K562 (cell line): ENCODE measurements at regions not wholly inside any gene's neighbourhood (a gene's known extent, or its start where the extent isn't known, plus 50 kb on each side); places are given as distances from the start of the nearest gene placed in this dataset.

Experiments used
- DPF2 ChIP-seq: fragments of 450-650 bp; IDR thresholded peaks from 2 replicates; pipeline ENCODE4 v1.6.1; 2016
- HMGXB4 ChIP-seq: sonication (generic); formaldehyde crosslinking; IDR thresholded peaks from 2 replicates; pipeline ENCODE4 v1.8.1; 2023; ENCODE audit warnings: mild to moderate bottlenecking, missing genetic modification reagents
- MAFK ChIP-seq: IDR thresholded peaks from 2 replicates; pipeline ENCODE4 v1.6.1; 2011; ENCODE audit warnings: low read length, improper control_type of control experiment
- MAX ChIP-seq: sonication (generic); formaldehyde crosslinking; IDR thresholded peaks from 2 replicates; pipeline ENCODE4 v1.9.0; 2022; ENCODE audit warnings: mild to moderate bottlenecking, missing genetic modification reagents
- NR2C1 ChIP-seq, 2 experiments: fragments of 450-650 bp; IDR thresholded peaks; 2 replicates each; pipeline ENCODE4 v1.6.1; 2017; ENCODE audit warnings: mild to moderate bottlenecking in 2 of 2, antibody characterized with exemption in 1 of 2, inconsistent platforms in 1 of 2, missing compliant biosample characterization in 1 of 2, missing genetic modification characterization in 1 of 2
- SIN3A ChIP-seq, 2 experiments: fragments of 150-350 bp in 1 of 2; IDR thresholded peaks; 2 replicates each; pipeline ENCODE4 v1.6.1; 2011 to 2016; ENCODE audit warnings: borderline replicate concordance in 2 of 2, low read depth in 2 of 2, low read length in 2 of 2, mild to moderate bottlenecking in 2 of 2, moderate library complexity in 2 of 2; ENCODE audit not compliant: control insufficient read depth in 1 of 2
- STAT5A ChIP-seq: IDR thresholded peaks from 2 replicates; pipeline ENCODE4 v1.6.1; 2012; ENCODE audit warnings: low read length, inconsistent platforms, borderline replicate concordance
- THRA ChIP-seq: fragments of 450-650 bp; IDR thresholded peaks from 2 replicates; pipeline ENCODE4 v1.6.1; 2017; ENCODE audit warnings: mild to moderate bottlenecking, moderate library complexity
- ZNF740 ChIP-seq, 3 experiments: fragments of 200-800 bp in 1 of 3; sonication (Bioruptor generic) in 1 of 3; sonication (generic) in 1 of 3; formaldehyde crosslinking in 1 of 3; IDR thresholded peaks; 2 replicates each; pipeline versions ENCODE4 v1.6.1 to v1.8.0; 2016 to 2022; ENCODE audit warnings: mild to moderate bottlenecking in 2 of 3, missing compliant biosample characterization in 2 of 3, missing genetic modification characterization in 2 of 3, missing genetic modification reagents in 1 of 3
- TF ChIP-seq, protein P1 (sequence below): sonication (generic); formaldehyde crosslinking; IDR thresholded peaks from 2 replicates; pipeline ENCODE4 v1.8.1; 2023; ENCODE audit warnings: missing genetic modification reagents, mild to moderate bottlenecking, borderline replicate concordance

GRCh38 chr4:10343656-10344055 is 113.6 kb downstream of the ZNF518B start (continued):
- TF ChIP-seq, protein P1, sequence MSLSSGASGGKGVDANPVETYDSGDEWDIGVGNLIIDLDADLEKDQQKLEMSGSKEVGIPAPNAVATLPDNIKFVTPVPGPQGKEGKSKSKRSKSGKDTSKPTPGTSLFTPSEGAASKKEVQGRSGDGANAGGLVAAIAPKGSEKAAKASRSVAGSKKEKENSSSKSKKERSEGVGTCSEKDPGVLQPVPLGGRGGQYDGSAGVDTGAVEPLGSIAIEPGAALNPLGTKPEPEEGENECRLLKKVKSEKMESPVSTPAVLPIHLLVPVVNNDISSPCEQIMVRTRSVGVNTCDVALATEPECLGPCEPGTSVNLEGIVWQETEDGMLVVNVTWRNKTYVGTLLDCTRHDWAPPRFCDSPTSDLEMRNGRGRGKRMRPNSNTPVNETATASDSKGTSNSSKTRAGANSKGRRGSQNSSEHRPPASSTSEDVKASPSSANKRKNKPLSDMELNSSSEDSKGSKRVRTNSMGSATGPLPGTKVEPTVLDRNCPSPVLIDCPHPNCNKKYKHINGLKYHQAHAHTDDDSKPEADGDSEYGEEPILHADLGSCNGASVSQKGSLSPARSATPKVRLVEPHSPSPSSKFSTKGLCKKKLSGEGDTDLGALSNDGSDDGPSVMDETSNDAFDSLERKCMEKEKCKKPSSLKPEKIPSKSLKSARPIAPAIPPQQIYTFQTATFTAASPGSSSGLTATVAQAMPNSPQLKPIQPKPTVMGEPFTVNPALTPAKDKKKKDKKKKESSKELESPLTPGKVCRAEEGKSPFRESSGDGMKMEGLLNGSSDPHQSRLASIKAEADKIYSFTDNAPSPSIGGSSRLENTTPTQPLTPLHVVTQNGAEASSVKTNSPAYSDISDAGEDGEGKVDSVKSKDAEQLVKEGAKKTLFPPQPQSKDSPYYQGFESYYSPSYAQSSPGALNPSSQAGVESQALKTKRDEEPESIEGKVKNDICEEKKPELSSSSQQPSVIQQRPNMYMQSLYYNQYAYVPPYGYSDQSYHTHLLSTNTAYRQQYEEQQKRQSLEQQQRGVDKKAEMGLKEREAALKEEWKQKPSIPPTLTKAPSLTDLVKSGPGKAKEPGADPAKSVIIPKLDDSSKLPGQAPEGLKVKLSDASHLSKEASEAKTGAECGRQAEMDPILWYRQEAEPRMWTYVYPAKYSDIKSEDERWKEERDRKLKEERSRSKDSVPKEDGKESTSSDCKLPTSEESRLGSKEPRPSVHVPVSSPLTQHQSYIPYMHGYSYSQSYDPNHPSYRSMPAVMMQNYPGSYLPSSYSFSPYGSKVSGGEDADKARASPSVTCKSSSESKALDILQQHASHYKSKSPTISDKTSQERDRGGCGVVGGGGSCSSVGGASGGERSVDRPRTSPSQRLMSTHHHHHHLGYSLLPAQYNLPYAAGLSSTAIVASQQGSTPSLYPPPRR: no peak
- TF ChIP-seq SIN3A (IDR thresholded peaks at IDR 0.05; ENCODE audit: borderline replicate concordance in 2 of 2, control insufficient read depth in 1 of 2, low read depth in 2 of 2, low read length in 2 of 2) (no peak), MAX (CRISPR knock-in tag) (no peak), MAFK (no peak), HMGXB4 (CRISPR knock-in tag) (no peak), DPF2 (no peak), STAT5A (no peak), ZNF740 (CRISPR knock-in tag; IDR thresholded peaks at IDR 0.05) (no peak), ZNF740 (tag; IDR thresholded peaks at IDR 0.05) (no peak), THRA (no peak), NR2C1 (IDR thresholded peaks at IDR 0.05) (no peak), NR2C1 (tag; IDR thresholded peaks at IDR 0.05) (no peak)
